Activated CD8-positive, alpha-beta memory T cell treated with anti-CD3 and anti-CD28 coated beads, Interleukin-2, amount 10 ng/mL, durations not matched to agents 7 days and 5 days (primary cell): ENCODE measurements at regions not wholly inside any gene's neighbourhood (a gene's known extent, or its start where the extent isn't known, plus 50 kb on each side); places are given as distances from the start of the nearest gene placed in this dataset.
A peak's percentile ranks its signal among the peaks of the same experiment; 100 is the strongest.
"Not testable (repeated sequence)": the region's sequence is repeated elsewhere in the genome, so short reads cannot be mapped to it uniquely, and the experiment has no call there.

Experiments used
- ATAC-seq: fragments of 150-1000 bp; cut with Tn5 transposase; one replicate; pipeline ENCODE4 v1.10.0; 2021; ENCODE audit warnings: moderate library complexity
- CTCF ChIA-PET: fragments of 350-600 bp; sonication (Branson Sonifier 250); formaldehyde crosslinking; loops from one replicate; lab custom pipeline; 2021; ENCODE audit warnings: antibody characterized with exemption; lab: Charles Lee
- DNase-seq: peaks from one replicate; pipeline ENCODE4 v3.0.0-alpha.2; 2020
- H3K27ac Mint-ChIP-seq: one replicate; pipeline ENCODE4 v1.8.0; 2021; ENCODE audit warnings: mild to moderate bottlenecking, mixed read lengths
- H3K27me3 Mint-ChIP-seq: one replicate; pipeline ENCODE4 v1.8.0; 2021; ENCODE audit warnings: mixed read lengths
- H3K36me3 Mint-ChIP-seq: one replicate; pipeline ENCODE4 v1.8.0; 2021; ENCODE audit warnings: mild to moderate bottlenecking, mixed read lengths
- H3K4me1 Mint-ChIP-seq: one replicate; pipeline ENCODE4 v1.8.0; 2021; ENCODE audit warnings: mixed read lengths
- H3K4me3 Mint-ChIP-seq: one replicate; pipeline ENCODE4 v1.8.0; 2021; ENCODE audit warnings: mild to moderate bottlenecking, moderate library complexity, mixed read lengths
- H3K9me3 Mint-ChIP-seq: one replicate; pipeline ENCODE4 v1.8.0; 2022; ENCODE audit warnings: low read depth, mixed read lengths

GRCh38 chr2:126241001-126241400 is 415.0 kb upstream of the GYPC start:
- H3K9me3 Mint-ChIP-seq = no peaks in the 10 kb centered on the region
- CTCF ChIA-PET = no interaction called here
- H3K4me3 Mint-ChIP-seq = no peak overlapping the region
- no peak for DNase-seq
- H3K36me3 Mint-ChIP-seq = no peaks in the 10 kb centered on the region
- H3K4me1 Mint-ChIP-seq = no peaks in the 10 kb centered on the region
- no peaks in the 10 kb centered on the region for H3K27me3 Mint-ChIP-seq
- no peak overlapping the region for H3K27ac Mint-ChIP-seq
- no peak for ATAC-seq

- no peak overlapping the region for H3K27ac Mint-ChIP-seq
- CTCF ChIA-PET = no interaction called here
- H3K27me3 Mint-ChIP-seq = no peaks in the 10 kb centered on the region
- no peak for ATAC-seq
- H3K4me3 Mint-ChIP-seq = no peak overlapping the region
- H3K4me1 Mint-ChIP-seq = no peaks in the 10 kb centered on the region
- H3K36me3 Mint-ChIP-seq = no peaks in the 10 kb centered on the region
- DNase-seq = no peak
- H3K9me3 Mint-ChIP-seq = no peaks in the 10 kb centered on the region
Measured at GRCh38 chr2:126241411-126241810, 414.5 kb upstream of the GYPC start.

- no peak for ATAC-seq
- CTCF ChIA-PET = interaction anchor here (2.3 kb wide), 1 partner anchor 532 kb away, joined by 5 read pairs; no protein-coding TSS in a partner anchor
- Mint-ChIP-seq H3K36me3 (no peaks in the 10 kb centered on the region), H3K9me3 (no peaks in the 10 kb centered on the region), H3K4me1 (no peaks in the 10 kb centered on the region), H3K27ac (no peak overlapping the region), H3K27me3 (no peaks in the 10 kb centered on the region), H3K4me3 (no peak overlapping the region)
- DNase-seq = peak; percentile 45
Measured at GRCh38 chr2:126244937-126245336, 411.0 kb upstream of the GYPC start.

GRCh38 chr2:126253669-126254068 is 402.3 kb upstream of the GYPC start:
- H3K9me3 Mint-ChIP-seq = no peaks in the 10 kb centered on the region
- no peaks in the 10 kb centered on the region for H3K36me3 Mint-ChIP-seq
- no peak overlapping the region for H3K4me3 Mint-ChIP-seq
- no peaks in the 10 kb centered on the region for H3K4me1 Mint-ChIP-seq
- no peak for DNase-seq
- ATAC-seq = no peak
- CTCF ChIA-PET = interaction anchor here (1.0 kb wide), 1 partner anchor 9 kb away, joined by 4 read pairs; no protein-coding TSS in a partner anchor
- H3K27ac Mint-ChIP-seq = no peak overlapping the region
- H3K27me3 Mint-ChIP-seq = no peaks in the 10 kb centered on the region

GRCh38 chr2:126264625-126265024 is 391.3 kb upstream of the GYPC start:
- H3K4me3 Mint-ChIP-seq = no peak overlapping the region
- no peaks in the 10 kb centered on the region for H3K36me3 Mint-ChIP-seq
- no peak overlapping the region for H3K27ac Mint-ChIP-seq
- no peak for ATAC-seq
- no peaks in the 10 kb centered on the region for H3K9me3 Mint-ChIP-seq
- no peak for DNase-seq
- H3K27me3 Mint-ChIP-seq = no peaks in the 10 kb centered on the region
- no peaks in the 10 kb centered on the region for H3K4me1 Mint-ChIP-seq
- CTCF ChIA-PET = no interaction called here

- CTCF ChIA-PET = no interaction called here
- no peaks in the 10 kb centered on the region for H3K27me3 Mint-ChIP-seq
- no peak overlapping the region for H3K4me3 Mint-ChIP-seq
- H3K27ac Mint-ChIP-seq = no peak overlapping the region
- H3K9me3 Mint-ChIP-seq = no peaks in the 10 kb centered on the region
- DNase-seq (no peak), ATAC-seq (no peak)
- no peaks in the 10 kb centered on the region for H3K36me3 Mint-ChIP-seq
- H3K4me1 Mint-ChIP-seq = no peaks in the 10 kb centered on the region
Measured at GRCh38 chr2:126269911-126270310, 386.0 kb upstream of the GYPC start.

GRCh38 chr2:126270587-126270986 is 385.4 kb upstream of the GYPC start:
- CTCF ChIA-PET = no interaction called here
- H3K27me3 Mint-ChIP-seq = no peaks in the 10 kb centered on the region
- ATAC-seq = no peak
- no peaks in the 10 kb centered on the region for H3K9me3 Mint-ChIP-seq
- H3K27ac Mint-ChIP-seq = no peak overlapping the region
- no peak overlapping the region for H3K4me3 Mint-ChIP-seq
- no peaks in the 10 kb centered on the region for H3K36me3 Mint-ChIP-seq
- DNase-seq = no peak
- no peaks in the 10 kb centered on the region for H3K4me1 Mint-ChIP-seq

GRCh38 chr2:126272401-126272800 is 383.6 kb upstream of the GYPC start:
- H3K4me1 Mint-ChIP-seq = no peaks in the 10 kb centered on the region
- CTCF ChIA-PET = no interaction called here
- no peaks in the 10 kb centered on the region for H3K9me3 Mint-ChIP-seq
- H3K27ac Mint-ChIP-seq = no peak overlapping the region
- no peak for ATAC-seq
- H3K27me3 Mint-ChIP-seq = no peaks in the 10 kb centered on the region
- H3K4me3 Mint-ChIP-seq = no peak overlapping the region
- no peaks in the 10 kb centered on the region for H3K36me3 Mint-ChIP-seq
- DNase-seq = no peak

GRCh38 chr2:126275098-126275497 is 380.9 kb upstream of the GYPC start:
- Mint-ChIP-seq H3K27me3 (no peaks in the 10 kb centered on the region), H3K36me3 (no peaks in the 10 kb centered on the region), H3K9me3 (no peaks in the 10 kb centered on the region), H3K27ac (no peak overlapping the region), H3K4me1 (no peaks in the 10 kb centered on the region), H3K4me3 (no peak overlapping the region)
- ATAC-seq (no peak), DNase-seq (no peak)
- CTCF ChIA-PET = no interaction called here

- H3K36me3 Mint-ChIP-seq, H3K4me3 Mint-ChIP-seq, H3K27me3 Mint-ChIP-seq, H3K9me3 Mint-ChIP-seq, H3K27ac Mint-ChIP-seq, ATAC-seq, CTCF ChIA-PET, DNase-seq, H3K4me1 Mint-ChIP-seq: not testable (repeated sequence)
Measured at GRCh38 chr2:126276268-126276667, 379.7 kb upstream of the GYPC start.

- H3K36me3 Mint-ChIP-seq = no peaks in the 10 kb centered on the region
- no peaks in the 10 kb centered on the region for H3K27me3 Mint-ChIP-seq
- CTCF ChIA-PET = no interaction called here
- no peak overlapping the region for H3K27ac Mint-ChIP-seq
- H3K4me3 Mint-ChIP-seq = no peak overlapping the region
- no peaks in the 10 kb centered on the region for H3K4me1 Mint-ChIP-seq
- ATAC-seq (no peak), DNase-seq (no peak)
- no peaks in the 10 kb centered on the region for H3K9me3 Mint-ChIP-seq
Measured at GRCh38 chr2:126288362-126288761, 367.6 kb upstream of the GYPC start.

GRCh38 chr2:126293962-126294361 is 362.0 kb upstream of the GYPC start:
- H3K27ac Mint-ChIP-seq, H3K9me3 Mint-ChIP-seq, CTCF ChIA-PET, H3K36me3 Mint-ChIP-seq, H3K27me3 Mint-ChIP-seq, H3K4me1 Mint-ChIP-seq, ATAC-seq, DNase-seq, H3K4me3 Mint-ChIP-seq: not testable (repeated sequence)

GRCh38 chr2:126299469-126299976 is 356.4 kb upstream of the GYPC start:
- Mint-ChIP-seq H3K27ac (no peak overlapping the region), H3K36me3 (no peaks in the 10 kb centered on the region), H3K27me3 (no peaks in the 10 kb centered on the region), H3K4me1 (no peaks in the 10 kb centered on the region), H3K9me3 (no peaks in the 10 kb centered on the region), H3K4me3 (no peak overlapping the region)
- DNase-seq (no peak), ATAC-seq (no peak)
- CTCF ChIA-PET = no interaction called here

GRCh38 chr2:126300348-126300747 is 355.6 kb upstream of the GYPC start:
- Mint-ChIP-seq H3K9me3 (no peaks in the 10 kb centered on the region), H3K27me3 (no peaks in the 10 kb centered on the region), H3K4me3 (no peak overlapping the region), H3K4me1 (no peaks in the 10 kb centered on the region), H3K36me3 (no peaks in the 10 kb centered on the region), H3K27ac (no peak overlapping the region)
- CTCF ChIA-PET = no interaction called here
- DNase-seq (no peak), ATAC-seq (no peak)

- no peaks in the 10 kb centered on the region for H3K4me1 Mint-ChIP-seq
- CTCF ChIA-PET = no interaction called here
- H3K27ac Mint-ChIP-seq = no peak overlapping the region
Measured at GRCh38 chr2:126302043-126302442, 353.9 kb upstream of the GYPC start.

More at GRCh38 chr2:126302043-126302442, 353.9 kb upstream of the GYPC start:
- ATAC-seq (no peak), DNase-seq (no peak)
- H3K36me3 Mint-ChIP-seq = no peaks in the 10 kb centered on the region
- H3K27me3 Mint-ChIP-seq = no peaks in the 10 kb centered on the region
- no peak overlapping the region for H3K4me3 Mint-ChIP-seq
- H3K9me3 Mint-ChIP-seq = no peaks in the 10 kb centered on the region
